ENCODE measurements at regions not wholly inside any gene's neighbourhood (a gene's known extent, or its start where the extent isn't known, plus 50 kb on each side); places are given as distances from the start of the nearest gene placed in this dataset.
"Not testable (repeated sequence)": the region's sequence is repeated elsewhere in the genome, so short reads cannot be mapped to it uniquely, and the experiment has no call there.

DNA sequence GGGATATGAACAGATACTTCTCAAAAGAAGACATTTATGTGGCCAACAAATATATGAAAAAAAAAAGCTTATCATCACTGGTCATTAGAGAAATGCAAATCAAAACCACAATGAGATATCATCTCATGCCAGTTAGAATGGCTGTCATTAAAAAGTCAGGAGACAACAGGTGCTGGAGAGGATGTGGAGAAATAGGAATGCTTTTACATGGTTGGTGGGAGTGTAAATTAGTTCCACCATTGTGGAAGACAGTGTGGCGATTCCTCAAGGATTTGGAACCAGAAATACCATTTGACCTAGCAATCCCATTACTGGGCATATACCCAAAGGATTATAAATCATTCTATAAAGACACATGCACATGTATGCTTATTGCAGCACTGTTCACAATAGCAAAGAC is 408.5 kb downstream of the RAP2B start:
- not testable (repeated sequence) for TF ChIP-seq POLR2A (IDR thresholded peaks at IDR 0.05)
- TF ChIP-seq, protein P1, sequence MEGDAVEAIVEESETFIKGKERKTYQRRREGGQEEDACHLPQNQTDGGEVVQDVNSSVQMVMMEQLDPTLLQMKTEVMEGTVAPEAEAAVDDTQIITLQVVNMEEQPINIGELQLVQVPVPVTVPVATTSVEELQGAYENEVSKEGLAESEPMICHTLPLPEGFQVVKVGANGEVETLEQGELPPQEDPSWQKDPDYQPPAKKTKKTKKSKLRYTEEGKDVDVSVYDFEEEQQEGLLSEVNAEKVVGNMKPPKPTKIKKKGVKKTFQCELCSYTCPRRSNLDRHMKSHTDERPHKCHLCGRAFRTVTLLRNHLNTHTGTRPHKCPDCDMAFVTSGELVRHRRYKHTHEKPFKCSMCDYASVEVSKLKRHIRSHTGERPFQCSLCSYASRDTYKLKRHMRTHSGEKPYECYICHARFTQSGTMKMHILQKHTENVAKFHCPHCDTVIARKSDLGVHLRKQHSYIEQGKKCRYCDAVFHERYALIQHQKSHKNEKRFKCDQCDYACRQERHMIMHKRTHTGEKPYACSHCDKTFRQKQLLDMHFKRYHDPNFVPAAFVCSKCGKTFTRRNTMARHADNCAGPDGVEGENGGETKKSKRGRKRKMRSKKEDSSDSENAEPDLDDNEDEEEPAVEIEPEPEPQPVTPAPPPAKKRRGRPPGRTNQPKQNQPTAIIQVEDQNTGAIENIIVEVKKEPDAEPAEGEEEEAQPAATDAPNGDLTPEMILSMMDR (IDR thresholded peaks at IDR 0.05): not testable (repeated sequence)
